CD4-positive, alpha-beta T cell treated with Interleukin-17A for 4 hours (primary cell): ENCODE measurements at regions not wholly inside any gene's neighbourhood (a gene's known extent, or its start where the extent isn't known, plus 50 kb on each side); places are given as distances from the start of the nearest gene placed in this dataset.
"Not testable (repeated sequence)": the region's sequence is repeated elsewhere in the genome, so short reads cannot be mapped to it uniquely, and the experiment has no call there.

Experiments
- DNase-seq: peaks from one replicate; pipeline ENCODE4 v3.0.0-alpha.2; 2020; ENCODE audit warnings: mixed read lengths

DNA sequence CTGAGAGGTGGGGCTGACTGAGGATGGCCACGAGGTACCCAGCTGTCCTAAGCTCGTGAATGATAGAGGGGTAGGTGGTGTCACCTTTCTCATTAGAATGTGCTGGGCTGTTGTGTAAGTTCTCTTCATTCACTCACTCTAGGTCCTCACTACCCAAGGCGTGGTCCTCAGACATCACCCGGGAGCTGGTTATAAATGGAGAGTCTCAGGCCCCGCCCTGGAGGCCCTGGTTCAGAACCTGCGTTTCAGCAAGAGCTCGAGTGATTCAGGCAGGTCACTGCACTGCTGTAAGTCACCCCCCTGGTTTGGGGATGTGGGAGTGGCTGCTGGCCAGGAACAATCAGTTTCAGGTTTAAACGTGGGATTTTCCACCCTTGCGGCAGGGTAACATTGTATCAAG lies 139.8 kb downstream of the FOXL1 start:
- no peak for DNase-seq

DNA sequence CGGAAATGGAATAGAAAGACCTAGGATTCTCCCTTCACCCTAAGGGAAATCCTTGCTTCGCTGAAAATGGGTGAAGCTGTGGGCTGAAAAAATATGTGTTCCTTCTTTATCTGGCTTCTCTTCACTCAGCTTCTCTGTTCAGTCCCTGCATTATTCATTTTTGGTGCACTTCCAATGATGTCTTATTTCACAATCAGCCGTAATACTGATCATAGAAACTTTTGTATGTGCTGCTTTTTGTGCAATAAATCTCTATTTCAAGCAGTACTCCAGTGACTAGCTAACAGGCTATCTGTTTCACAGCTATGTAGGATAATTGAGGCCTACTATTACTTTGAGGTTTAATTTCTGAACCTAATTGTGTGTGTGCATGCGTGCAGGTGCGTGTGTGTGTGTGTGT lies 144.6 kb downstream of the FOXL1 start:
- DNase-seq, result no peak

DNA sequence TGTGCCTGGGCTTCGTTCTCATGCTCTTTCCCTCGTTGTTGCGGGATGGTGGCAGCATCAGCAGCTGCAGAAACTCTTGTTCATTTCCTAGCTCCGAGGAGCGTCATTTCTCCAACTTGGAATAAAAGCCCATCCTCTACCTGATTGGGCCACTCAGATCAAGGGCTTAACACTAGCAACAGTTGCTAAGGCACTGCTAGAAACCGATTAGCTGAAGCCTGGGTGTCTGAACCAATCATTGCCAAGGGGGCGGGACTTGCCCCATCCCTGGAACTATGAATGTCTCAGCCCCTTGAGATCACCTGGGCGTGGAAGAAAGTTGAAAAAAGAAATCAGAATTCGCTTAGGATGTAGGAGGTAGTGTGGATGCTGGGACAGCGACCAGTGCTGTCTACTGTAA lies 145.3 kb downstream of the FOXL1 start:
- no peak for DNase-seq

DNA sequence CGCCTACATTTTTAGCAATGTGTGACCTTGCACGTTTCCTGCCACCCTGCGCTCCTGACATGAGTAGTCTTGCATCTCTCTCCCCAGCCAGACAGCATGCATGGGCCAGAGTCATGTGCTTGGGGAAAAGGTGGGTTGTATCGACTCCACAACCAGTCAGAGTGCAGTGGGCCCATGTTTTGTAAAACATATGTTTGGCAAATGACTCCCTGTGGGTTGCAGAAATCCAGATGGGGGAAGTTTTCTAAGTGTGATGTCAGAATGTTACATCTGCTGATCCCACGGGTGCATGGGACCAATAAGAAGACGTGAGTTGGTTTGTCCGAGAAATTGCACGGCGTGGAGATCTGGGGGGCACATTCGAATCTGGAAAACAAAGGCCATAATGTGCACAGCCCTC lies 147.1 kb downstream of the FOXL1 start:
- DNase-seq, result no peak

DNA sequence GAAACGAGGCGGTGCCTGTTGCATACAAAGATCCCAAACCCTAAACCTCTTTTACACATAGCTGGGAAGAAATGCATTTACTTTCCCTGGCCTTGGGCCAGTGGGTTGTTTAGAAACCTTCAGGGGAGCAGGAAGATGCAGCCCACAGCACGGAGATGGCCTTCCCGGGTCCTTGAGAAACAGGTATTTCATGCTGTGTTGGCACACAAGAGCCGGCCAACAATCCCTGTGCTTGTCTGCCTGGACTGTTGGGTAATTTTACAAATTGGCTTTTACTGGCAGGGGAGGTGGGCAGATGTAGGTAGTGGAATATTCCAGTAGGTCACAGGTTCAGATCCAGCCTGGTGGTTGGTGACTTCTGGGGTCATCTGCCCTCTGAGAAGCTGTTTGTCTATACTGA lies 148.0 kb downstream of the FOXL1 start:
- no peak for DNase-seq

DNA sequence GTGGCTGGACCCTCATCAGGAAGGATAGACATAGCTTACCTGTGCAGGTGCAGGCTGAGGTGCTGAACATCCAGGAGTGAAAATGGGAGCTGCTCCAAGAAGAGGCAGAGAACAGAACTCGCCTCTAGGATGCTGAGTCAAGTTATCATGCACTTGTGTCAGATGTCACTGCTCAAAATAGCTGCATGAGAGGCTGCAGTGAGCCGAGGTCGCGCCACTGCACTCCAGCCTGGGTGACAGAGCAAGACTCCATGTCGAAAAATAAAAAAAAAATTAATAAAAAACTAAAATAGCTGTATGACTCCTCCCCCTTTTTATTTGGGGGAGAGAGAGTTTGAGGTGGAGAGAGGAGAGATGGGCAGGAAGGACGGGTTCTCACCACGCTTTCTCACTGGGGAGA lies 148.8 kb downstream of the FOXL1 start:
- DNase-seq, result no peak

DNA sequence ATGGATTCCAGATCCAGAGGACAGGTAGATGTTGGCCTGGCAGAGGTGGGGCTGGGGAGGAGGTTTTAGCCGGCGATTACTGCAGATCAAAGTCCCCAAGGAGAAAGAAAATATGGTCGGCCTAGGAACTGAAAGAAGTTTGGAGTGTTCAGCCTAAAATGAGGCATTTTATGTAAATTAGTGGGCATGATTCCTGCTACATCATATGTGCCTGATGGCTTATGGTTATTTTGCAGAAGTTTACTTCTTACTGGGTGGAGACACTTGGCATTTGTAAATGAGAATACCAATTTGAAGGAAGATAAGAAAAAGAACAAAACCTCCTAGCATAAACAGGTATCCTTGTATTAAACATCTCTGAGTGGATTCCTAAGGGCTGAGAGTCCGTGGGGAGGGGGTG lies 149.3 kb downstream of the FOXL1 start:
- DNase-seq, result no peak

DNA sequence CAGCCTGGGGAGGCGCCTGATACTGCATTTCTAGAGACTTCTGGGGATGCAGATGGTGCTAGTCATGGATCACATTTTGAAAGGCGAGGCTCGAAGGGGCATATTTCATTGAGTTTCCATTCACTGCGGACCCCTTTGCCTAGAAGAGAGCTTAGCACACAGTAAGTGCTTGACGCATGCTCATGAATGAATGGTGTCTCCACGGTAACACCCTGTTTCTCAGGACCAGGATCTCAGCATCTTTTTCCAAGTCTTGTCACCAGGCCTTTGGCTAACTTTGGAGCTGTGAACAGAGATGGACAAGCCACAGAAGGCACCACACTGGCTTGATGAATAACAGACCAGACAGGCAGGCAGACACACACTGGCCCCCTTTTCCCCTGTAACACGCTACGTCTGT lies 151.3 kb downstream of the FOXL1 start:
- DNase-seq, result no peak

DNA sequence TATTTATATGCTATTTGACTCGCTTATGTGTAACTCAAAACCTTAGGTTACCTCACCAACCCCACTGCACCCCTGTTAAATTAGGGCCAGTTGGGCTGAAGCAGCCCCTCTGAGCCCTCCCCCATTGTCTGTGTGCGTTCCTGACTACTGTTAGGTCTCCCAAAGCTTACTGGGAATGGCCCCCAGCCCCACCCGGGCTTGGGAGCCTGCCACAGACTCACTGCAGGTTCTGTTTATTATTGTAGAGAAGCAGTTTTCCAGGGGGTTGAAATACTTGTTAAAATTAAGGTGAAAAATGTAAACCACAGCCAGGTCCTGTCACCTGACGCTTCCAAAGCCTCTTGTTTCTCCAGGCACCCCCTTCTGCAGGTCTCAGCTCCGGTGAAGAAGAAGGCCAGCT lies 151.7 kb downstream of the FOXL1 start:
- DNase-seq, result no peak

DNA sequence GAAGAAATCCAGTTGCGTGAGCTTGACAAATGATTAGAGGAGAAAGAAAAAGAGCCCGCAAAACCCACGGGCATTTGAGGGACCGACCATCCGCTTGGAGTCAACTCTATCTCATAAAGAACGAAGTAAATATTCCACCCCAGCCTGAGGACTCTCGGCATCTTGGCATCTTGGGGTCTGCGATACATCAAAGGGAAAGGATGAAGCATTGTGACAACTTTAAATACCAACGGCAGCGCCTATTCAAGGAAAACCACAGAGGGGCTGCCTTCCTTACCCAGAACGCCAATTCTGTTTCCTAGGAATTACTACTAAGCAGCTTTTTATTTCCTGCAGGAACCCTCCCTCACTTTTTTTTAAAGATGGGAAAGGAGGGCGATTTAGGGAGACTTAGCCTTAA lies 152.2 kb downstream of the FOXL1 start:
- DNase-seq, result no peak

DNA sequence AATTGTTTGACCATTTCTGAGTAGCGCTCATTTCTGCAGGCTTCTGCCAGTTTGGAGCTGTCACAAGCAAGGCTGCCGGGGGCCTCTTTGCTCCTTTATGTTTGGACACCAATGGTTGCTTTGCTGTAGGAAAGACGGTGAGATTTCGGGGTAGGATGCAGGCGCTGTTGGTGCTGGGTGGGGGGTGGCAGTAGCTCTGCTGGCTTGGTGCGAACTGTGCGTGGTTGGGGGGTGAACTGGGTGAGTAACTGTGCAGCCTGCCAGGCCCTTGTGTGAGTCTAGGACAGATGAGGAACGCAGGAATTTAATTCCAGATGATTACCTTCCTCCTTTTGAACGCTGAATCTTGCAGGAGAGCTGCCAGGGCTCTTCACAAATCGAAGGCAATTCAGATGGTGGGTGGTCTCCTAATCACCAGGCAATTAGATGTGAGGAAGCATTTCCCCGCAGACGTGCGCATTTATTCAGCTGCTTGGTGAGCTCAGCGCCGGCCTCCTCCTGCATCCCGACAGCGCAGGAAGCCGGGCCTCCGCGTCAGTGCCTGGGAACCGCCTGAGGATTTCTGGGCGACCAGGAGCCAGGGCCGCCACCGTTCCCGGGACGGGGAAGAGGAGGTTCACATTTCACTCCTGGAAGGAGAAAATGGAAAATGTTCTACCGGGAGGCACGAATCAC lies 154.4 kb downstream of the FOXL1 start:
- DNase-seq, result no peak

DNA sequence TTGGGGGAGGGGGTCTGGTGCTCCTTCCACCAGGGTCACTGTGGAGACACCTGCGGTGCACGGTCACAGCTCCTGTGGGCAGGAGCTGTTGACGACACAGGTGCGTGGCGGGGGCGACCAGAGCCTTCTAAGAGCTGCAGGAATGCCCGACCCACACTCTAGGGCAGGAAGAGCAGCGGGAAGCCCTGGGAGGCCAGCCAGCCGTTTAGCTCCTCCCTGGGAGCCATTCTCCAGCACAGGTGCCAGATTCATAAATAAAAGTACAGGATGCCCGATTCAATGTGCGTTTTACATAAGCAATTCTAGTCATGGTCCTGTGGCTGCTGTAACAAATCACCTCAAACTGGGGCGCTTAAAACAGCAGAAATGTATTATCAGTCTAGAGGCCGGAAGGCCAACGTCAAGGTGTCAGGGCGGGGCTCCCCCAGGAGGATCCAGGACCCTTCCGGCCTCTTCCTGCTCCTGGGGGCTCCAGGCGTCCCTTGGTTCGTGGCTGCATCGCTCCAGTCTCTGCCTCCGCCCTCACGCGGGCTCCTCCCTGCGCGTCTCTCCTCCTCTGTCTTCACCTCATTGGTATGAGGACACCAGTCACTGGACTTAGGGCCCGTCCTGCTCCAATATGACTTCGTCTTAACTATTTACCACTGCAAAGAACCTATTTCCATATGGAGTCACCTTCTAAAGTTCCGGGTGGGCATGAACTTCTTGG lies 155.4 kb downstream of the FOXL1 start:
- no peak for DNase-seq

DNA sequence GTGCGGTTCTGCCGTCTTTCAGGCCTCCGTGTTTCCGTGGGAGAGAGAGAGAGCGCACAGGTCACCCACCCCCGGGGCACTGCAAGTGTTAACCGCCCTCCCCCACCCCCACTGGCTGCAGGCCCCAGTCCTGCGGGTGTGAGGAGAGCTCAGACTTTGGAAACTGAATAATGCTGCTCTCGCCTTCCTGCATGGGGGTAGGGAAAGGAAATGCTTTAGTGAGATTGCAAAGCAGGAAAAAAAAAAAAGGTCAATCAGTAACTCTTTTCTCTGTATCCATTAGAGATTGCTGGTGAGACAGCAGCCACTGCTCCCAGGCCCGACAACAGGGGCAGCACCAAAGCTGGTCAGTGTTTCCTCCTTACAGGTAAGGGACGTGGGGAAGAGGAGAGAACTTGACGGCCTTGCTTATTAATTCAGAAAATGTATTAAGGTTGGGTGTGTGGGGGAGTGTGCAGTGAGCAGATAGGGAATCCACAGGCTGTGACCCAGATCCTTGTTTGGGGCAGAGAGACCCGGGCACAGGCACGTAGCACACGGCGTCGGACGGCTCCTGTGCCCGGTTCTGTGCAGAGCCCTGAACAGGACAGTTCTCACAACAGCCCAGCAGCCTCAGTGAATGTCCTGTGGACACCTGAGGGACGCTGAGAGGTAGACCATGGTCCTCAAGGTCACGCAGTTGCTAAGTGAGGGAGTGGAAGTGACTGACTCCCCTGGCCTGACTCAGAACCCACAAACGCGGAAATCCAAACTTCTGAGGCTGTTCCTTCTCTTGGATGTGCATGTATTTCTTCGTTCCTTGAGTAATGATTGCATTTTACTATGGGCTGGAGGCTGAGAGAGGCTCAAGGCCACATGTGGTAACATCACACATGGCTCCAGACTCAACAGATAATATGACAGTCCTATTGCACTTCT lies 156.5 kb downstream of the FOXL1 start:
- no peak for DNase-seq

DNA sequence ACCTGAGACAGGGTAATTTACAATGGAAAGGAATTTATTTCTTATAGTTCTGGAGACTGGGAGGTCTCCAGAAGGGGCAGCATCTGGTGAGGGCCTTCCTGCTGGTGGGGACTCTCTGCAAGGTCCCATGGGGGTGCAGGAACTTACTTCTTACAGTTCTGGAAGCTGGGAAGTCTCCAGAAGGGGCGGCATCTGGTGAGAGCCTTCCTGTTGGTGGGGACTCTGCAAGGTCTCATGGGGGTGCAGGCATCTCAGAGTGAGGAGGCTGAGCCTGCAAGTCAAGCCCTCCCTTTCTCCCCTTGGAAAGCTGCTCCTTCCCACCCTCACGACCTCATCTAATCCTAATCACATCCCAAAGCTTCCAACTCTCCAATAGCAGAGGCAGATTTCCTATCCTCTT lies 157.4 kb downstream of the FOXL1 start:
- DNase-seq, result no peak

DNA sequence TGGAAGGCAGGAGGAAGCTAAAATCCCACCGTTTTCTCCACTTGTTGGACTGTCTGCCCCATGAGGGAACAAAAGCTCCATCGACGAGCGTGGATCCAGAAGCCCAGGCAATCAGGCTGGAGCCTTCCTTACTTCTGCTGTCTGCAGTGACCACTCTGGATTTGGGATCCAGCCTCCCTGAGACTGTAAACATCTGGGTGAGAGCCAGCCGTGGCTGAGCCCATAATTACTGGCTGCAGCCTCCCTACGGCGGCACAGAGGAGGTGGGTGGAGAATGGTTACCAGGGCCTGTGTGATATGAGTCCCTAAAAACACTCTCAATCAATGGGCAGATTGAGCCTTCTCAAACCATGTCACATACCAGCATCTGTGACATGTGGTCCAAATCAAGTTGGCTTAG lies 158.2 kb downstream of the FOXL1 start:
- DNase-seq, result no peak

DNA sequence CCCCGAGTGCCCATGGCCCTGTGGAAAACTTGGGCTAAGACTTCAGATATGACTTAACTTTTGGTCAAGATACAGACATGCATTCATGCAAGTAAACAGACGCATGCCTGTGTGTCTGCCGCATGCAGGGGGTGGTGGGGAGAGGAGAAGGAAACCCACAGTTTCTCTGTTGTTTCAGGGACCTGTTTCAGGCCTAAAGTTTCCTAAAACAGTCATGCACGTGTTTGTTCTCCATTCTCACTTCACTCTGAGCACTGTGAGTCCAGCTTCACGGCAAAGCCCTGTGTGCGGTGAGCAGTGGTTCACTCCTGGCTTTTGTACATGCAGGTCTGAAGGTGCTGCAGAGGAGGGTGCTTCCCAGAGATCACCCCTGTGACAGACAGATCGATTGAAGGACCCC lies 158.7 kb downstream of the FOXL1 start:
- no peak for DNase-seq

DNA sequence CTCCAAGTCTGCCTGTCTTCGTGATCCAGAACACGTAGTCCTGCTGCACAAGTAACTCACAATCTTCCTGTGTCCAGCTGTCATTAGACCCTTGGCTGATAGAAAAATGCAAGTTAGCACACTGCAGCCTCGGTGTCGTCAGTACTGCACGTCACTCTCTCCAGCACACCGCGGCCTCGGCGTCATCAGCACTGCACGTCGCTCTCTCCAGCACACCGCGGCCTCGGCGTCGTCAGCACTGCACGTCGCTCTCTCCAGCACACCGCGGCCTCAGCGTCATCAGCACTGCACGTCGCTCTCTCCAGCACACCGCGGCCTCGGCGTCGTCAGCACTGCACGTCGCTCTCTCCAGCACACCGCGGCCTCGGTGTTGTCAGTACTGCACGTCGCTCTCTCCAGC lies 160.0 kb downstream of the FOXL1 start:
- DNase-seq, result not testable (repeated sequence)

DNA sequence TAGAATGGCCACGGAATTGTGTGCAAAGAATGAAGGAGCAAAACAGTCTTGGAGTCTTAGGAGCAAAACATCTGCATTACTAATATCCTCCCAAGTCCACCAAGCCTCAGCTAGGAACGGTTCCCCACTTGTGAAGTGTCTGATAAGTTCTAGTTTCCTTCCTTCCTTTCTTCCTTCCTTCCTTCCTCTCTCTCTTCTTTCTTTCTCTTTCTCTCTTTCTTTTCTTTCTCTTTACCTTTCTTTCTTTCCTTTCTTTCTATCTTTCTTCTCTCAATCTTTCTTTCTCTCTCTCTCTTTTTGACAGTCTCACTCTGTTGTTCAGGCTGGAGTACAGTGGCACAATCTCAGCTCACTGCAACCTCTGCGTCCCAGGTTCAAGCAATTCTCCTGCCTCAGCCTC lies 160.8 kb downstream of the FOXL1 start:
- no peak for DNase-seq

DNA sequence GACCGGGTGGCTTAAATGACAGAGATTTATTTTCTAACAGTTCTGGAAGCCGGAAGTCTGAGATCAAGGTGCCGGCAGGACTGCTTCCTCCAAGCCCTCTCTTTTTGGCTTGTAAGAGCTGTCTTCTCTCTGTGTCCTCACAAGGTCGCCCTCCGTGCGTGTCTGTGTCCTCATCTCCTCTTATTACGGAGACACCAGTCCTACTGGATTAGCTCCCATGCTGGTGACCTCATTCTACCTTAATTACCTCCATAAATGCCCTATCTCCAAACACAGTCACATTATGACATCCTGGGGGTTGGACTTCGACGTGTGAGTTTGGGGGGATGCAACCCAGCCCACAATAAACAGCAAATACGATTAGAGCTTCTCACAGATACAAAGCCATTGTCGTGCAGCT lies 161.5 kb downstream of the FOXL1 start:
- no peak for DNase-seq

DNA sequence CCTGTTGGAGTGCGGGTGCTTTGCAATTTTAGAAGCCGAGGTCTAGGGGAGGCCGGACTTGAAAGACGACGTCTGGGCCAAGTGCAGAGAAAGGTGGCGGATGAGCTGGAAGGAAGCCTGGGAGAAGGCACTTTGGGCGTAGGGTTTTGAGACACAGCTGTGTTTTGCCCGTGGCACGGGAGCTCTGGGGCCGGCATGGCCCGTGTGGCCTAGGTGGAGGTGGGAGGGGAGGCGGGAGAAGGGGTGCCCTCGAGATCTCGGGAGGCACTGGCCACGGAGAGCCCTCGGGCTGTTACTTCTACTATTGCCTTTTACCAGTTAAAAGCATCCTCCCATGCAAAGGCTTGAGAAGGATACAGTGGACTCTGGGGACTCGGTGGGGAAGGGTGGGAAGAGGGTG lies 161.9 kb downstream of the FOXL1 start:
- DNase-seq, result no peak

DNA sequence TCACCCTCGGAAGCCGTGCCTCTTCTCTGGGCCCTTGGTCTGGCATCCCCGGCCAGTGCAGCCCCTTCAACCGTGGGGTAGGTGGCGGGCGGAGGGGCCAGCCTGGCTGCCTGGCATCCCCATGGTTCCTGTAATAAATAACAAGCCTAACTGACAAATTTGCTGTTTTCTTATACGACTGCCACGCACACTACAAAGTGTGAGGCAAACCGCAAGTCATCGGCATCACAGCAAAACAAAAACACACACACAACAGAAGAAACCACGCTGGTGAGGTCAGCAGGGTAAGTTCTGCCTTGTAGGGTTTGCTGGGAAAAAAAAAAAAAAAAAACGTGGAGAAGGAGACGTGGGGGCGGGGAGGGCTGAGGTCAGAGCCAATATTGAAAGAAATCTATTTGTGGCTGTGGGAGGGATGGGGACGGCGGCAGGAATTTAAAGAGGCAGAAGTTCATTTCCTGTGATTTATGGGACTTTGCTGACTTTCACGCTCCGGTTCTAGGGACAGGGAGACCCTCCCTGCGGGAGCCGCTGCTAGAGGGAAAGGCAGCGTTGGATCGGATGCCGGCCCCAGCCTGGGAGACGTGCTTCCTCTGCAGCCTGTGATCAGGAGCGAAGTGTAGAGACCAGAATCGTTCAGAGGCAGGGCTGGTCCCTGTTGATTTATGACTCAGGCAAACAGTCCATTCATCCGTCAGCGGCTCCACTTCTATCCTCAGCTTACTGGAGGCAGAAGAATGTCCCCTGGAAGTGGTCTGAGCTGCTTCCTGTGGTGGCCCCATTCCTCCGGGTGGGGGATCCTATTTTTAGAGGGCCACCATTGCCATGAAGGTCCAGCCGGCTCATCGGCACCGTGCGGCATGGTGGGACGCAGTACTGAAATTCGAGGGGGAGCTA lies 162.8 kb downstream of the FOXL1 start:
- no peak for DNase-seq

DNA sequence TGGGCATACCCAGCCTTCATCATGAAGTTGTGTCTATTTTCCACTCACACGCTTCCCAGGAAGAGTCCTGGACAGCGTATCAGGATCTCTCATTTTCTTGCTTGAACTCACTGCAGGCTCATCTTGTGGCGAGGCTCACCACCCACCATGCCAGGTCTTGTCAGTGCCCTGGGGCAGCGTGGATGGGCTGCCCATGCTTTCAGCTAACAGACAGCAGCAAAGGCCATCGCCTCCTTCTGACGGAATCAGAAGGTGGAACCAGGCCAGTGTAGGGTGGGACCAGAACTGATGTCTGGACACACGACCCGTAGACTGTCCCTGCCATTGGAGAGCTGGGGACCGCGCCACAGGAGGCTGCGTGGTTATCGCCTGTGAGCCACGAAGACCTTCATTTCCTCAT lies 169.4 kb downstream of the FOXL1 start:
- DNase-seq, result no peak

DNA sequence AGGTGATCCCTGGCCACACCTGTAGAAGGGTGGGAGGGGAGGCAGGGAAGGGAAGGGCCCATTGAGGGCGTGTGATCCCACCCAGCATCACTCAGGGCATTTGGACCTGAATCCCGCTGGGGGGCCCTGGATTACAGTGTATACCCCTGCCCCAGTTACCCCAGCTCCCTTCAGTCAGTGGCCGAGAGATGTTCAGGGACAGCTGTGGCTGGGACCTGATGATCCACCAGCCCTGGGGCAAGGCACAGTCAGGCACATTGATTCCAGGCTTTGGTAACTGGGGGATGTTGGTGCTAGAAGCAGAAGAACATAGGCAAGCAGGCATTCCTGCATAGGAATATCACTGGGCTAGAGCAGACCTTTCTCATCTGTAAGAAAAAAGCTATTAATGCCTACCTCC lies 170.3 kb downstream of the FOXL1 start:
- DNase-seq, result no peak
